ENCODE measurements at regions not wholly inside any gene's neighbourhood (a gene's known extent, or its start where the extent isn't known, plus 50 kb on each side); places are given as distances from the start of the nearest gene placed in this dataset.
A peak's percentile ranks its signal among the peaks of the same experiment; 100 is the strongest.
"Not testable (repeated sequence)": the region's sequence is repeated elsewhere in the genome, so short reads cannot be mapped to it uniquely, and the experiment has no call there.

GRCh38 chr14:49073292-49073691 is 512.9 kb downstream of the RPS29 start:
- H3K9ac ChIP-seq (ENCODE audit: low read depth in 1 of 2, low read length in 2 of 2); H3K27me3 ChIP-seq (ENCODE audit: control insufficient read depth in 4 of 4, insufficient read depth in 4 of 4, low read length in 3 of 4); H3K4me3 ChIP-seq (ENCODE audit: low read depth in 1 of 3, low read length in 3 of 3); H3K36me3 ChIP-seq (ENCODE audit: control insufficient read depth in 4 of 4, insufficient read depth in 3 of 4, low read depth in 1 of 4, low read length in 3 of 4); H3K9me3 ChIP-seq (ENCODE audit: control insufficient read depth in 4 of 4, low read length in 3 of 4); DNase-seq (ENCODE audit: low spot score); H3K4me1 ChIP-seq (ENCODE audit: control insufficient read depth in 4 of 4, insufficient read depth in 4 of 4, low read length in 3 of 4); H3K27ac ChIP-seq (ENCODE audit: low read depth in 1 of 2, low read length in 2 of 2): not testable (repeated sequence)
- peak; percentile 96 for TF ChIP-seq REST (IDR thresholded peaks at IDR 0.05)

- 75% methylated on average over 1 of the region's 1 CpG for WGBS
- Histone ChIP-seq H3K36me3 (ENCODE audit: control insufficient read depth in 4 of 4, insufficient read depth in 3 of 4, low read depth in 1 of 4, low read length in 3 of 4) (no peaks in the 10 kb centered on the region), H3K27ac (ENCODE audit: low read depth in 1 of 2, low read length in 2 of 2) (no peak overlapping the region), H3K9ac (ENCODE audit: low read depth in 1 of 2, low read length in 2 of 2) (no peak overlapping the region), H3K4me1 (ENCODE audit: control insufficient read depth in 4 of 4, insufficient read depth in 4 of 4, low read length in 3 of 4) (peaks cover 0 to 13% (median 9%) of the 10 kb centered on the region in 4 donors), H3K27me3 (ENCODE audit: control insufficient read depth in 4 of 4, insufficient read depth in 4 of 4, low read length in 3 of 4) (no peaks in the 10 kb centered on the region), H3K9me3 (ENCODE audit: control insufficient read depth in 4 of 4, low read length in 3 of 4) (no peaks in the 10 kb centered on the region), H3K4me3 (ENCODE audit: low read depth in 1 of 3, low read length in 3 of 3) (no peak overlapping the region)
- DNase-seq (ENCODE audit: low spot score), result no peak
- TF ChIP-seq GABPA (IDR thresholded peaks at IDR 0.05 in 1 of 2, conservative IDR thresholded peaks at IDR 0.05 in 1 of 2), result no peak
- TF ChIP-seq YY1 (IDR thresholded peaks at IDR 0.05), result no peak
- TF ChIP-seq EGR1 (IDR thresholded peaks at IDR 0.05; ENCODE audit: low read depth in 2 of 2), result no peak
- TF ChIP-seq HNF4A (conservative IDR thresholded peaks at IDR 0.05), result no peak
- no peak for TF ChIP-seq SP1 (IDR thresholded peaks at IDR 0.05)
- TF ChIP-seq NR2F2 (IDR thresholded peaks at IDR 0.05), result no peak
Observed at GRCh38 chr14:49058511-49058910, 527.7 kb downstream of the RPS29 start.

GRCh38 chr14:49057838-49058510 is 528.2 kb downstream of the RPS29 start:
- no peaks in the 10 kb centered on the region for H3K27me3 ChIP-seq (ENCODE audit: control insufficient read depth in 4 of 4, insufficient read depth in 4 of 4, low read length in 3 of 4)
- peaks cover 0 to 13% (median 9%) of the 10 kb centered on the region in 4 donors for H3K4me1 ChIP-seq (ENCODE audit: control insufficient read depth in 4 of 4, insufficient read depth in 4 of 4, low read length in 3 of 4)
- 57% methylated on average over 1 of the region's 1 CpG for WGBS
- TF ChIP-seq CTCF (IDR thresholded peaks at IDR 0.05; ENCODE audit: low read depth, low read length, missing input control) (no peak), HNF4A (conservative IDR thresholded peaks at IDR 0.05) (peak in 1 of 2 donors; percentile 15), RXRA (IDR thresholded peaks at IDR 0.05) (peak; percentile 34 to 37), FOXA1 (IDR thresholded peaks at IDR 0.05) (no peak), HNF4G (IDR thresholded peaks at IDR 0.05) (no peak), GABPA (IDR thresholded peaks at IDR 0.05 in 1 of 2, conservative IDR thresholded peaks at IDR 0.05 in 1 of 2) (no peak)
- DNase-seq (ENCODE audit: low spot score), result no peak
- no peaks in the 10 kb centered on the region for H3K36me3 ChIP-seq (ENCODE audit: control insufficient read depth in 4 of 4, insufficient read depth in 3 of 4, low read depth in 1 of 4, low read length in 3 of 4)
- H3K9me3 ChIP-seq (ENCODE audit: control insufficient read depth in 4 of 4, low read length in 3 of 4), result no peaks in the 10 kb centered on the region
- H3K9ac ChIP-seq (ENCODE audit: low read depth in 1 of 2, low read length in 2 of 2), result no peak overlapping the region
- H3K4me3 ChIP-seq (ENCODE audit: low read depth in 1 of 3, low read length in 3 of 3), result no peak overlapping the region
- no peak overlapping the region for H3K27ac ChIP-seq (ENCODE audit: low read depth in 1 of 2, low read length in 2 of 2)
